AG10803 (cell line): ENCODE measurements at regions not wholly inside any gene's neighbourhood (a gene's known extent, or its start where the extent isn't known, plus 50 kb on each side); places are given as distances from the start of the nearest gene placed in this dataset.
A peak's percentile ranks its signal among the peaks of the same experiment; 100 is the strongest.
"Not testable (repeated sequence)": the region's sequence is repeated elsewhere in the genome, so short reads cannot be mapped to it uniquely, and the experiment has no call there.

ENCODE experiments used
- DNase-seq: peaks from one replicate; pipeline ENCODE4 v3.0.0; 2010; ENCODE audit warnings: low read depth
- H3K4me3 ChIP-seq: 2 replicates; pipeline ENCODE4 v1.5.1; 2011; ENCODE audit warnings: mild to moderate bottlenecking, low read length, control low read depth
- CTCF ChIP-seq: conservative IDR thresholded peaks from 2 replicates; pipeline ENCODE4 v1.5.1; 2011; ENCODE audit warnings: mild to moderate bottlenecking, low read length, control low read depth, inconsistent platforms

- TF ChIP-seq CTCF = no peak
- H3K4me3 ChIP-seq = no peak overlapping the region
- DNase-seq = no peak
Observed at GRCh38 chr11:122004446-122004845, 111.6 kb downstream of the BLID start.

- TF ChIP-seq CTCF = no peak
- no peak for DNase-seq
- no peak overlapping the region for H3K4me3 ChIP-seq
Observed at GRCh38 chr11:122002926-122003325, 113.1 kb downstream of the BLID start.

GRCh38 chr11:122002047-122002446 is 114.0 kb downstream of the BLID start:
- TF ChIP-seq CTCF = no peak
- H3K4me3 ChIP-seq = no peak overlapping the region
- DNase-seq = no peak

GRCh38 chr11:121999651-122000050 is 116.4 kb downstream of the BLID start:
- peak; percentile 70 for DNase-seq
- H3K4me3 ChIP-seq = no peak overlapping the region
- no peak for TF ChIP-seq CTCF

- DNase-seq = peak; percentile 9
- H3K4me3 ChIP-seq = no peak overlapping the region
- no peak for TF ChIP-seq CTCF
Observed at GRCh38 chr11:121996574-121996973, 119.4 kb downstream of the BLID start.

GRCh38 chr11:121983901-121984300 is 132.1 kb downstream of the BLID start:
- no peak for DNase-seq
- no peak overlapping the region for H3K4me3 ChIP-seq
- TF ChIP-seq CTCF = no peak

- H3K4me3 ChIP-seq = not testable (repeated sequence)
- DNase-seq = peak; percentile 46
Observed at GRCh38 chr11:121977914-121978313, 138.1 kb downstream of the BLID start.

- no peak for TF ChIP-seq CTCF
- H3K4me3 ChIP-seq = no peak overlapping the region
- peak; percentile 33 for DNase-seq
Observed at GRCh38 chr11:121968638-121969037, 147.4 kb downstream of the BLID start.
